WI38 (cell line): ENCODE measurements at regions not wholly inside any gene's neighbourhood (a gene's known extent, or its start where the extent isn't known, plus 50 kb on each side); places are given as distances from the start of the nearest gene placed in this dataset.

Experiments
- H3K4me3 ChIP-seq: 2 replicates; pipeline ENCODE4 v1.5.1; 2011; ENCODE audit warnings: low read depth, mild to moderate bottlenecking, control low read depth, low read length
- TF ChIP-seq, protein P1 (sequence below): IDR thresholded peaks from 2 replicates; pipeline ENCODE4 v1.5.1; 2012; ENCODE audit warnings: low read depth, mild to moderate bottlenecking, control low read depth, low read length

DNA sequence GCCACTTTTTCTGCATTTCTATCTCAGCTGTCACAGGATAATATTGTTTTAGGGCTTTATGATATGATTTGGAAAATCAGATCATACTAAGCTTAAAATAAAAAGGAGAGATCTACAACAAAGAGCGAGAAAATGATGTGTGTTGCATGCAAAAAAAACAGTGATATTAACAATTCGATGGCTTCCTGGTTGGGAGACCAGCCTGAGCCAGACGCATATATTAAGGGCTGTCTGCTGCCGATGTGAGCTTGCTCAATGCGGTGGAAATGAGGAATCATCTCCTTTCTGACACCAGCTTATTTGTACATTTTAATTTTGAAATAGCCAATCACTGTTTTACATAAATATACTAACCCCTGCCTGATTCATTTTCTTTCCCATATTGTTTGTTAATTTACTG is 862.6 kb downstream of the USP25 start:
- TF ChIP-seq, protein P1, sequence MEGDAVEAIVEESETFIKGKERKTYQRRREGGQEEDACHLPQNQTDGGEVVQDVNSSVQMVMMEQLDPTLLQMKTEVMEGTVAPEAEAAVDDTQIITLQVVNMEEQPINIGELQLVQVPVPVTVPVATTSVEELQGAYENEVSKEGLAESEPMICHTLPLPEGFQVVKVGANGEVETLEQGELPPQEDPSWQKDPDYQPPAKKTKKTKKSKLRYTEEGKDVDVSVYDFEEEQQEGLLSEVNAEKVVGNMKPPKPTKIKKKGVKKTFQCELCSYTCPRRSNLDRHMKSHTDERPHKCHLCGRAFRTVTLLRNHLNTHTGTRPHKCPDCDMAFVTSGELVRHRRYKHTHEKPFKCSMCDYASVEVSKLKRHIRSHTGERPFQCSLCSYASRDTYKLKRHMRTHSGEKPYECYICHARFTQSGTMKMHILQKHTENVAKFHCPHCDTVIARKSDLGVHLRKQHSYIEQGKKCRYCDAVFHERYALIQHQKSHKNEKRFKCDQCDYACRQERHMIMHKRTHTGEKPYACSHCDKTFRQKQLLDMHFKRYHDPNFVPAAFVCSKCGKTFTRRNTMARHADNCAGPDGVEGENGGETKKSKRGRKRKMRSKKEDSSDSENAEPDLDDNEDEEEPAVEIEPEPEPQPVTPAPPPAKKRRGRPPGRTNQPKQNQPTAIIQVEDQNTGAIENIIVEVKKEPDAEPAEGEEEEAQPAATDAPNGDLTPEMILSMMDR: no peak
- no peak overlapping the region for H3K4me3 ChIP-seq

DNA sequence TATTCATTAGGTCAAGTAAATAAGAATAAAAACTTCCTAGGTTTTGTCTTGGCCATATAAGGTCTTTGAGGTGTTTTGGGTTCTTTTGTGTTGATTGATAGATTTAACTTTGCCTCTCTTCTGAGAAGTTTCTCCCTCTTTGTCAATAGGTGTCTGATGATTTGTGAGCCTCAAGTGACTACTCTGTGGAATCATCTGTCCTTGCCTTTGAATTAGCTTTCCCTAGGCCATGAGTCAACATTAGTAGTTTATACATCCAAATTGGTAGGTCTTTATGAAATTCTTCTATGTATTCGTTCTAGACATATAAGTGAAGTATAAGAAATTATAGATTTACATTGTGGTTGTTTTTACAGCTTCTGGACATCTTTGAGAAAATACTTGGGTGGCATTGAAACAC is 864.4 kb downstream of the USP25 start:
- no peak overlapping the region for H3K4me3 ChIP-seq
- TF ChIP-seq, protein P1: no peak

DNA sequence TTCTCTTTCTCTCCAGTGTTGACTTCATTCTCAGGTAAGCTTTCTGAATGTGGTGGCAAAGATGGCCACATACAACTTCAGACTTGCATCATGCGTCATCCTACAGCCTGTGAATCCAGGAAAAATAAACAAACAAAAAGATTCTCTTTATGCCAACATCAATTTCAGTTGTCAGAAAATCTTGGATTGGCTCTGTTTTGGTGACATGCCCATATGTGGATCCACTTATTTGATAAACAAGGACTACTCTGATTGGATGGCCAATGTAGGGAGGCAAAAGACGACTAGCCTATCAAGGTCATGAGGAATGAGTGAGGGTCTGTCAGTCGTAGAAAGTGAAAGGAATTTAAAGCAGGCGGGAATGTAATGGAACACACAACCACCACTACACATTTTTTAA is 866.6 kb downstream of the USP25 start:
- no peak overlapping the region for H3K4me3 ChIP-seq
- TF ChIP-seq, protein P1: no peak

DNA sequence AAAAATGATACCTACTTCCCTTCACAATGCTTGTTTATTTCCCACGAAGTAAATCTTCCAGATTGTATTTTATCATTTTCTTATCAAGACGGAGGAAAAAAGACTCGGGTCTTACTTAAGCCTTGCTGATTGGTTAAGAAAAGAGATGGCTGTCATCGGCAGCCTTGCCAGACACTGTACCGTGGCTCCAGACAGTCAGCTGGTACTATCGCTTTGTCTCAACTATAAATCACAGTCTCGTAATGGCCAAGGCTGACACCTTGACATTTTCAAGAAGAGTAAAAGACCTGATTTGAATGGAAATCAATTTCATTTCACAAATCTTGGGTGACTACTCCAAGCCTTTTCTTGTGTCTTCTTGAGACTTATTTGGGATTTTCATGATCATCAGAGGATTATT is 868.0 kb downstream of the USP25 start:
- H3K4me3 ChIP-seq: no peak overlapping the region
- TF ChIP-seq, protein P1: no peak

DNA sequence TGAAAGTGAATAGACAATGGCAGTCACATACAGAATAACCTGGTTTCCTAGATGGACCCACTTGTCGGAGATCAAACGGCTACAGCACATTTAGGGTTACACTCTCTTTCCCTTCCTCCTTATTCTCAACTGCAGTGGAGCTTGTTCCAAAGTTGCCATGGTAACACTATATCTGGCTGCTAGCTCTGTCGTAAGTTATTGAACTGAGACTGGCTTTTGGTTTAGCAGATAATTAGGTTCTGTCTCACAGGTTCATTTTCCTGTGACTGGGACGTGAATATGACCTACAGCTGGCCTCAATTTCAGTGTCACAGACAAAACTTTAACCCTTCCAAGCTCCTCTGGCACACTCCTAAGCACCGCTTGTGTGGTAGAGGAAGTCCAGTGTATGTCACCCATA is 875.8 kb downstream of the USP25 start:
- TF ChIP-seq, protein P1: no peak
- H3K4me3 ChIP-seq: no peak overlapping the region

DNA sequence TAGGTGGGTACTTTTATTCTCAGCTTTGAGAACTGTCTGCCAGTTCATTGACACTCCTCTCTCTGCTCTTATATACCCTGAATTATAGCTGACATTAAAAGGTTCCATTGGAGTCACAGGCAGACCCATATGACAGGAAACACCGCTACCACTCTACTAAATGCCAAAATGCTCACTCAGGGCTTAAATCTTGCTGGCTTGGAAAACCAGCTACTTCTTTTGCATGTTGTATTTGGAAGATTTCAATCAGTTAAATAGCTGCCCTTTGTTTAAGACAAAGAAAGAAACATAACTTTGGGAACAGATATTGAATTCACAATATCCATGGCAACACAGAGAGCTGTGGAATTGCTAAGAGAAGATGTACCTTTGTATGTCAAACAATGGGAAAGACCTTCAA is 876.5 kb downstream of the USP25 start:
- TF ChIP-seq, protein P1: no peak

DNA sequence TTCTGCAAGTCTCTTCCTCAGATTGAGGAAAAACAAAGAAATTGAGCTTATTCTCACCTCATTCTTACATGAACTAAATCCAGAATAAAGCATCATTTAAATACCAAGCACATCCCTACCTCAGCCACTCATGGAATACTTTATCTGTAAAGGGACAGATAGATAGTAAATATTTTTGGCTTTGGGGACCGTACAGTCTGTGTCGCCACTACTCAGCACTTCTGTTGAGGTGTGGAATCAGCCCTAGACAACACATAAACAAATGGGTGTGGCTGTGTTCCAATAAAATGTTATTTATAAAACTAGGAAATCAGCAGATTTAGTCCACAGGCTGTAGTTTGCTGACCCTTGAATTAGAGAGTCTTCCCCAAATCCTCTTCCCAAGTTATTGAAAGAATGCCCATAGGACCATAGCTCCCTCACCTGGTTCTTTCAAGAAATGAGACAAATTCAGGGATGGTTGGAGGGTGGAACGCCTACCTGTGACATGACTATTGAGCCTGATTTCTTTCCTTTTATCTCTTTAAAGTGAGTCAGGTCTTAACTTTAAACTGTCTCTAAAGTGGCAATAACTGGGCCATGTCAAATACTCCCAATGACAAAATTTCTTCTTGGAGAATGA is 878.5 kb downstream of the USP25 start:
- TF ChIP-seq, protein P1: 0 out of 2 replicates have a peak, but pooled peaks have one; percentile 11
- no peak overlapping the region for H3K4me3 ChIP-seq

More for the DNA sequence above, 876.5 kb downstream of the USP25 start:
- H3K4me3 ChIP-seq: no peak overlapping the region
